Caco-2 (cell line): ENCODE measurements at regions not wholly inside any gene's neighbourhood (a gene's known extent, or its start where the extent isn't known, plus 50 kb on each side); places are given as distances from the start of the nearest gene placed in this dataset.
A peak's percentile ranks its signal among the peaks of the same experiment; 100 is the strongest.

ENCODE experiments used
- BruUV-seq: library from RNA; stranded (reverse); fragments of 400-500 nt; replicated peaks from 2 replicates; lab custom pipeline; 2021; lab: Mats Ljungman, UMichigan
- CTCF ChIA-PET: fragments of 300-600 bp; sonication (Branson Sonifier 250); formaldehyde crosslinking; loops from one replicate; lab custom pipeline; 2022; ENCODE audit warnings: antibody characterized with exemption; lab: Charles Lee
- POLR2A ChIA-PET: fragments of 300-600 bp; sonication (Branson Sonifier 250); formaldehyde crosslinking; loops from one replicate; lab custom pipeline; 2022; ENCODE audit warnings: antibody characterized with exemption; lab: Charles Lee
- DNase-seq, 2 experiments: peaks; one replicate each; pipeline versions ENCODE4 v3.0.0 to v3.0.0-alpha.2; 2020 to 2022
- H3K27me3 ChIP-seq: replicated peaks from 2 replicates; pipeline ENCODE4 v1.6.0; 2011; ENCODE audit warnings: low read length; ENCODE audit not compliant: control insufficient read depth, insufficient read depth
- H3K36me3 ChIP-seq: 2 replicates; pipeline ENCODE4 v1.5.1; 2011; ENCODE audit warnings: low read length; ENCODE audit not compliant: control insufficient read depth, insufficient read depth
- H3K4me1 ChIP-seq: fragments of 250-450 bp; sonication (Bioruptor Pico); 2 replicates; pipeline ENCODE4 v1.5.1; 2020; ENCODE audit warnings: mild to moderate bottlenecking
- H3K4me3 ChIP-seq: 2 replicates; pipeline ENCODE4 v1.5.1; 2011; ENCODE audit warnings: low read depth, mild to moderate bottlenecking, control low read depth, low read length
- H3K9me3 ChIP-seq: fragments of 250-450 bp; sonication (Bioruptor Pico); 2 replicates; pipeline ENCODE4 v1.5.1; 2020; ENCODE audit warnings: mild to moderate bottlenecking, moderate library complexity
- H3K27ac Mint-ChIP-seq: one replicate; pipeline ENCODE4 v1.8.0; 2022; ENCODE audit warnings: mixed read lengths; ENCODE audit not compliant: unreplicated experiment
- H3K27me3 Mint-ChIP-seq: one replicate; pipeline ENCODE4 v1.8.0; 2022; ENCODE audit warnings: mixed read lengths; ENCODE audit not compliant: insufficient read depth, unreplicated experiment
- H3K36me3 Mint-ChIP-seq: one replicate; pipeline ENCODE4 v1.8.0; 2022; ENCODE audit warnings: mild to moderate bottlenecking, mixed read lengths; ENCODE audit not compliant: insufficient read depth, unreplicated experiment
- H3K4me1 Mint-ChIP-seq: one replicate; pipeline ENCODE4 v1.8.0; 2022; ENCODE audit warnings: low read depth, mixed read lengths; ENCODE audit not compliant: unreplicated experiment
- H3K4me3 Mint-ChIP-seq: one replicate; pipeline ENCODE4 v1.8.0; 2022; ENCODE audit warnings: mild to moderate bottlenecking, moderate library complexity, mixed read lengths; ENCODE audit not compliant: unreplicated experiment
- H3K9me3 Mint-ChIP-seq: one replicate; pipeline ENCODE4 v1.8.0; 2022; ENCODE audit warnings: mixed read lengths; ENCODE audit not compliant: unreplicated experiment
- intact Hi-C: fragments of 100-400 bp; cut with micrococcal nuclease; formaldehyde crosslinking; loops from one replicate; pipeline ENCODE4 v1.10.0; 2022; ENCODE audit not compliant: unreplicated experiment
- TF ChIP-seq, protein P1 (sequence below), 2 experiments: fragments of 200-600 bp in 1 of 2; IDR thresholded peaks; 1 replicate in 1 of 2; 2 replicates in 1 of 2; pipeline versions ENCODE4 v1.5.1 to v1.8.0; 2011 to 2022; ENCODE audit warnings: antibody characterized with exemption in 1 of 2, control low read depth in 1 of 2, inconsistent platforms in 1 of 2, low read depth in 1 of 2, low read length in 1 of 2, mild to moderate bottlenecking in 1 of 2, moderate library complexity in 1 of 2; ENCODE audit not compliant: insufficient read depth in 1 of 2, severe bottlenecking in 1 of 2, unreplicated experiment in 1 of 2

- no peaks in the 10 kb centered on the region for H3K27me3 ChIP-seq
- TF ChIP-seq, protein P1, sequence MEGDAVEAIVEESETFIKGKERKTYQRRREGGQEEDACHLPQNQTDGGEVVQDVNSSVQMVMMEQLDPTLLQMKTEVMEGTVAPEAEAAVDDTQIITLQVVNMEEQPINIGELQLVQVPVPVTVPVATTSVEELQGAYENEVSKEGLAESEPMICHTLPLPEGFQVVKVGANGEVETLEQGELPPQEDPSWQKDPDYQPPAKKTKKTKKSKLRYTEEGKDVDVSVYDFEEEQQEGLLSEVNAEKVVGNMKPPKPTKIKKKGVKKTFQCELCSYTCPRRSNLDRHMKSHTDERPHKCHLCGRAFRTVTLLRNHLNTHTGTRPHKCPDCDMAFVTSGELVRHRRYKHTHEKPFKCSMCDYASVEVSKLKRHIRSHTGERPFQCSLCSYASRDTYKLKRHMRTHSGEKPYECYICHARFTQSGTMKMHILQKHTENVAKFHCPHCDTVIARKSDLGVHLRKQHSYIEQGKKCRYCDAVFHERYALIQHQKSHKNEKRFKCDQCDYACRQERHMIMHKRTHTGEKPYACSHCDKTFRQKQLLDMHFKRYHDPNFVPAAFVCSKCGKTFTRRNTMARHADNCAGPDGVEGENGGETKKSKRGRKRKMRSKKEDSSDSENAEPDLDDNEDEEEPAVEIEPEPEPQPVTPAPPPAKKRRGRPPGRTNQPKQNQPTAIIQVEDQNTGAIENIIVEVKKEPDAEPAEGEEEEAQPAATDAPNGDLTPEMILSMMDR (IDR thresholded peaks at IDR 0.05; ENCODE audit: insufficient read depth in 1 of 2, low read depth in 1 of 2, low read length in 1 of 2, severe bottlenecking in 1 of 2, unreplicated experiment in 1 of 2) = no peak
- POLR2A ChIA-PET = no interaction called here
- no peak for DNase-seq
- H3K27me3 Mint-ChIP-seq = no peaks in the 10 kb centered on the region
- H3K36me3 ChIP-seq = no peaks in the 10 kb centered on the region
- intact Hi-C loops = no loop called here
- no peak overlapping the region for H3K27ac Mint-ChIP-seq
- BruUV-seq = no TSS peak
- H3K9me3 ChIP-seq = no peaks in the 10 kb centered on the region; the same call in 1 of the 2 replicates
- H3K4me1 ChIP-seq = peaks cover 33% of the 10 kb centered on the region
- no peak overlapping the region for H3K4me3 Mint-ChIP-seq
- CTCF ChIA-PET = no interaction called here
- no peaks in the 10 kb centered on the region for H3K9me3 Mint-ChIP-seq
- no peak overlapping the region for H3K4me3 ChIP-seq
- H3K36me3 Mint-ChIP-seq = no peaks in the 10 kb centered on the region
- H3K4me1 Mint-ChIP-seq = peaks cover 25% of the 10 kb centered on the region
Observed at GRCh38 chr1:228825840-228826484, 90.7 kb downstream of the RHOU start.

DNA sequence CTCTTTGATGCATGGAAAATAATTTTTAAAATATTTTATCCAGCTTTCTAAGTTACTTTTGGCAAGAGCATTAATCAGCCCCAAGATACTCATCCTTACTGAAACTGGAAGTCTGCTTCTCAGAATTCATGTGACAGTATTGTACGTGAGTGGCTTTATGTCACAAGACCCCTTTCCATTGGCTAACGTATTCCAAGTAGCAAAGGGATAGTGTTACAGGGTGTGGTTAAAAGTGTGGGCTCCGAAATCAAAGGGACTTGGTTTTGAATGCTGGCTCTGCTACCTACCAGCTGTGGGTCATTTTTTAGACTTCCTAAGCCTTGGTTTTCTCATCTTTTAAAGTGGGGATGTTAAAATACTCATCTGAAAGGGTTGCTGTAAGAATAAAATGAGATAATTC is 91.7 kb downstream of the RHOU start:
- Mint-ChIP-seq H3K4me1 (peaks cover 24% of the 10 kb centered on the region), H3K36me3 (no peaks in the 10 kb centered on the region), H3K27ac (no peak overlapping the region), H3K9me3 (no peaks in the 10 kb centered on the region), H3K4me3 (no peak overlapping the region), H3K27me3 (no peaks in the 10 kb centered on the region)
- TF ChIP-seq, protein P1 (IDR thresholded peaks at IDR 0.05; ENCODE audit: insufficient read depth in 1 of 2, low read depth in 1 of 2, low read length in 1 of 2, severe bottlenecking in 1 of 2, unreplicated experiment in 1 of 2) = no peak
- H3K27me3 ChIP-seq = no peaks in the 10 kb centered on the region
- intact Hi-C loops = no loop called here
- no peak for DNase-seq
- no peaks in the 10 kb centered on the region; the same call in 1 of the 2 replicates for H3K9me3 ChIP-seq
- ChIA-PET CTCF (no interaction called here), POLR2A (no interaction called here)
- H3K4me1 ChIP-seq = peaks cover 29% of the 10 kb centered on the region
- H3K4me3 ChIP-seq = no peak overlapping the region
- no peaks in the 10 kb centered on the region for H3K36me3 ChIP-seq
- no TSS peak for BruUV-seq

DNA sequence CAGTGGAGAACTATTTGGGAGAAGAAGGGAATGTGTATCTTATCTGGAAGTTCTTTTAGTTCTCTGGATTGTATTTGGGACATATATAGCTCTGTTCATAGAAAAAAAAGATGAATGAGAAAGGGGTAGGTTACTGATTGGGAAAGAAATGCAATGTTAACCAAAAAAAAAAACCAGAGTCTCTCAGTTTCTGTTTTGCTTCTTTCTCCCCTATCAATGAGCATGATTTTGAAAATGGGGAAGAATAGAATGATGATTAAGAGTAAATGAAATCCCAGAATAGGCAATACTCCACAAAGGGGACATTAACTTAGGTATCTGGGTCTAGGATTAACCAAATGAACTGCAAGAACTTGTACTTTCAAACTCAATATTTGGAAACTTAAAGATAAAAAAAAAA is 92.9 kb downstream of the RHOU start:
- Histone ChIP-seq H3K27me3 (no peaks in the 10 kb centered on the region), H3K4me1 (peaks cover 24% of the 10 kb centered on the region), H3K9me3 (no peaks in the 10 kb centered on the region), H3K4me3 (no peak overlapping the region), H3K36me3 (no peaks in the 10 kb centered on the region)
- ChIA-PET CTCF (no interaction called here), POLR2A (interaction anchor here (0.7 kb wide), 1 partner anchor 159 kb away, joined by 4 read pairs; no protein-coding TSS in a partner anchor)
- BruUV-seq = no TSS peak
- intact Hi-C loops = no loop called here
- Mint-ChIP-seq H3K36me3 (no peaks in the 10 kb centered on the region), H3K4me1 (peaks cover 14% of the 10 kb centered on the region), H3K27ac (peak overlapping the region; percentile 32), H3K9me3 (no peaks in the 10 kb centered on the region), H3K4me3 (no peak overlapping the region), H3K27me3 (no peaks in the 10 kb centered on the region)
- TF ChIP-seq, protein P1 (IDR thresholded peaks at IDR 0.05; ENCODE audit: insufficient read depth in 1 of 2, low read depth in 1 of 2, low read length in 1 of 2, severe bottlenecking in 1 of 2, unreplicated experiment in 1 of 2) = no peak
- no peak for DNase-seq
